Dermis blood vessel endothelial cell (primary cell): ENCODE measurements at regions not wholly inside any gene's neighbourhood (a gene's known extent, or its start where the extent isn't known, plus 50 kb on each side); places are given as distances from the start of the nearest gene placed in this dataset.

Experiments
- DNase-seq: peaks from one replicate; pipeline ENCODE4 v3.0.0; 2010

DNA sequence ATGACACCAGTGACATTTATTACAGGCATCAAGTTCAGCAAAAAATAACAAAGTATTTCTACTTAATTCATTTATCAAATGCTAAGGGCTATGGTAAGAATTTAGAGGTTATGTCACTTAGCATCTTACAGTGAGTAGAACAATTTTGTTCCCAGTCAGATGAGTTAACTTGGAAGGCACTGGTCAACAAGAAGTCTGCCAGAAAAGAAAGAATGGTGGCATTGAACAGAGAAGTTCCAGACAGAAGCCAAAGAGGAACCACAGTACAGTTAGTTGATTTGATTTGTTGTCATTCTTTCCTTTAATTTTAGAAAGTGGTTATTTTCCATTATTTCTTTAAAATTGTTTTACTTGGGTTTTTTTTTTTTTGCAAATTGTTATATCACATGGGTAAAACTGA is 232.2 kb upstream of the PKN2 start:
- DNase-seq: no peak

DNA sequence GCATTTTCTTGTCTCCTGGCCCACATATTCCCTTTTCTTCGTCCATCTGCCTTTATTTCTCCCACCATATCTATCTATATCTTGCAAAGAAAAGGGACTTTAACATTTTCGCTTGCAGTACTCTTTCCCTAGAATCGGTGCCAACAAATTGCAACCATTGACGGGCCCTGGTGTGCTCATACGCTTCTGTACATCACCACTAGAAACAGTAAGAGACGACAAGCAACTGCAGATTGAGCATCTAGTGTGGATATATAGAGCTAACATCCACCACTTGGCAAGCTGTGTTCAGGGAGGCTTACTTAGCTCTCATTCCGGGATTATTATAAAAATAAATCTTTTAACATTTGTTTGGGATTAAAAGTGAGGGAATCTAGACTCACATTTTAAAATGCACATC is 230.8 kb upstream of the PKN2 start:
- DNase-seq: no peak

DNA sequence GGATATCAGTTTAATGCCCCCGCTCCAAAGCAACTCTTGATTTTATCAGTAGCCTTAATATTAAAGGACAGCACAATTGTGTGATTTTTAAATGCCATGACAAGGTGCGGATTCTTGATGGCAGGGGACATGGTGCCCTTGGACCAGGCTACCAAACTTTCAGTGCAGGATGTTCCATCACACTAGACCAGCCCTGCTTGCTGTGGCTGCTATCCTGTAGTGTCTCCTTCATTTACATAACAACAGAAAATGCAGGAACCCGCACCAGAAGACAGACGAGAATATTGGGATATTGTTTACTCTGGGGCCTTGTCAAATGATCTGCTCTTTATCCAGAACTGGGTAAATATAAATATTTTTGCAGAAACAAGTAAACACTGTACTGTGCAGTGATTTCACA is 229.3 kb upstream of the PKN2 start:
- no peak for DNase-seq

- DNase-seq: no peak
Observed at GRCh38 chr1:88455621-88456256, 228.3 kb upstream of the PKN2 start.

DNA sequence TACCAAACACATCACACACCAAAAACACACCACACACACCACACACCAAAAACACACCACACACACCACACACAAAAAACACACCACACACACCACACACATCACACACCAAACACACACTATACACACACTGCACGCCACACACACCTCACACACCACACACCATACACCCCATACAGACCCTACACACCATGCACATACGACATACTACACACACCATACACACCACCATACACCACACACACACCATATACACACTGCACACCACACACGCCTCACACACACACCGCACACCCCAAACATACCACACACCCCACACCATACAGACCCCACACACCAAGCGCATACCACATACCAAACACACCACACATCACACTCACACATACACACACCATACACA is 226.9 kb upstream of the PKN2 start:
- no peak for DNase-seq

DNA sequence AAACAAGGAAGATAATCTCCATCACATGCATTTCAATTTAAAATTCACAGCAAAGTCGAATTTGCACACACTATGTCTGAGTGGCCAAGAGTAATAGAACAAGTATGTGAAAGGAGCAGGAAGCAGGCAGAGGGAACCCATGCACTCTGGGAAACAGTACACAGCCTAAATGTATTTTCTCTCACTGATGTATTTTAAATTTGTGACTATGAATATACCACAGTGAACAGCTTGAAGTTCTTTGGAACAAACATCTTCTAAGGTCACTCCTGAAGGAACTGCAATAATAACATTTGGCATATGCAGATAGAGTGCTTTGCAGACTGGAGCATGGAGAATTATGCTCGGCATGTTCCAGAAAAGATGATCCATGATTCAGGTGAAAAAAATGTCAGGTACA is 223.1 kb upstream of the PKN2 start:
- no peak for DNase-seq

DNA sequence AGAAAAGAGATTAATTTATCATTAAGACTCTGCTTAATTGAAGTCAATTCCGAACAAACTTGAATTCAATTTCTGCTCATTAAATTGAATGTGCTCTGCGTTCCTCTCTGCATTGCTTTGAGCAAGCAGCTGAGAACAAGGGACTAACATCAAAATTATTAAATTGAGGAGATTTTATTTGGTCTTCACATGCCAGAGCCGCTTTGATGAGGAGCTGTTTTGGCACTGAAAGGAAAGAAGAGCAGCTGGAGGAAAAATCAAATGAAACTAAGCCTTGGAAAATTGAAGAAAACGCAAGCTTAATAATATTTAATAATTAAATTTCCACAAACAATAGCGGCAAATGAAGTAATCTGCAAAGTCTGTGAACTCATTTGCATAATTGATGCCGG is 222.0 kb upstream of the PKN2 start:
- no peak for DNase-seq

- DNase-seq: peak; percentile 38
Observed at GRCh38 chr1:88462488-88463261, 221.4 kb upstream of the PKN2 start.

DNA sequence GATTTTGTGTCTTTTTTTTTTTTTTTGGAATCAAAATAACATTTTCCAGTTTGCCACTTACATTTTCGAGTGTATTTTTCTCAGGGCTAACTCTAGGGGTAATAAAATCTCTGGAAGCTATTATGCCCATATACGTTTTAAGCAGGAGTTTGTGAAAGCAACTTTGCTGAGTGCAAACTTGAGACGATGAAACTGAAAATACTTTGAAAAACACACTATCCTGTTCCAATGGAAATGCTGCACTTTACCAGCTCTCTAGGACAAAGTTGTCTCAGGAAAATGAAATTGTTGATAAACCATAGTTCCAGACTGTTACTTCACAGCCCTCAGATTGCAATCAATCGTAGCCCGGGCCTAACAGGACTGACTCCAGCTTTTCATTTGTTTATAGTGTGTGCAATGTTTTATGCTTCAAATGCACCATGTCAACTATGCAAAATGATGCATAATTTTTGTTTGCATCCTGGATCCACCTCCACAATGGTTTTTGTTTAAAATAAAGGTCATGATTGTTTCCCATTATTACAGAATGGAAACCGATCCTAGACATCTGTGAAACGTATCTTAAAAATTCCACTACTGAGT is 220.6 kb upstream of the PKN2 start:
- DNase-seq: no peak

- no peak for DNase-seq
Observed at GRCh38 chr1:88466011-88466410, 218.1 kb upstream of the PKN2 start.

GRCh38 chr1:88466899-88467580 is 217.0 kb upstream of the PKN2 start:
- no peak for DNase-seq

DNA sequence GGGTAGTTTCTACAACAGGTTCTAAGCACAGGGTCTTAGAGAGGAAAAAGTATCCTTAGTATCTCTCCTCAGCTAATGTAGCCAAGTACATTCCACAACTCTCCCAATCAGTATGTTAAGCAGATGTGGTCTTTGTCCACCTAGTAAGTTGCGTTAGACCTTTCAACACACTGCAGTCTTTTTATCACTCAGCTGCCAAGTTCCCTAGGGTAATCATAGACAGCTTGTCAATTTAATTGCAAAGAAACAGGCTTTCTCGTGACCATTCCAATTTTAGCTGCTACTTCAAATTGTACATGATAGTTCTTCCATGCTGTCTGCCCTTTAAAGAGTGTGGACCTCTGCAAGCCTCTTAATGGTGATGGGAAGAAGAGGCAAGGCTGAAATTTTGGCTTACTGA is 211.8 kb upstream of the PKN2 start:
- no peak for DNase-seq

DNA sequence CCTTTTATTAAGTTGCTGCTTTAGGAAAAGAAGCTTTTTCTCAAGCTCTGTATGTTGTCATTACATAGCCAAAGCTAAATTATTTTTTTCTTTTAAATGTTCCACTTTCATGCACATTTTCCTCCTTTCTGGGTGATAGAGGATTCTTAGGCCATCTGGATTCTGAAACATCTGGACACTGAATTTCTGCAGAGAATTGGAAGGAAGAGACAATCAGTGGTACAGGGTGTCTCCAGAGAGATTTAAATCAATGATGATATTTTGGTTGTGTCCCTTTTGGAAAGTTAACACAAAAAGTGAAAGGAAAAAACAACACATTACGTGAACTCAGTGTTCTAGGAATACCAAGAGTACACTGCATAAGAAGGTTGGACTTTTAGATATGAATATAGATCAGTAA is 211.4 kb upstream of the PKN2 start:
- no peak for DNase-seq

DNA sequence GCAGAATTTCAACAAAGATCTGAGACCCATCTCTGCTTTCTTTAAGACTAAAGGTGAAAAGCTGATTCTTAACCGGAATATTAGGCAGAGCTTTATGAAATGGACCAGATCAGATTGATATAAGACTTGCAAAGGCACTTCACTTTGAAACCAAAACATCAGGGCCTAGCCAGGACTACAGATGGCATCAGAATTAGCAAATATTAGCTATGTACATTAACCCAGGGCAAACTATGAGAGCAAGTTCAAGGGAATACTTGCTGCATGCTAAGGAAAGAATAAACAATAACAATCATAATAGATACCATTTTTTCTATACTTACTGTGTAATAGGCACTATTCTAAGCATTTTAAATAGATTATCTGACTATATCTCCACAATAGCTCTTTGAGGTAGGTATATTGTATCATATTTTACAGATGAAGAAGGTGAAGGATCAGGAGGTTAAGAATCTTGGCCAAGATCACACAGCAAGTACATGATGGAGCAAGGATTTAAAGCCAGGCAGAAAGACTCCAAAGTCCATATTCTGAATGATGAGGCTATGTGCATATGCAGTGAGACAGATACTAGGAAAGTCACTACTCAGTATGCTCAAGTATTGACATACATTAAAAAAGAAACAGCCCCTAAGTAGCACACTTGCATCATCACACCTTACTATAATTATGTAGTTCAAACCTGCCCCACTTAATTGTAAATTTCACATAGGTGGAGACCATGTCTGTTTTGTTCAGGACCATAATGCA is 209.3 kb upstream of the PKN2 start:
- DNase-seq: no peak

DNA sequence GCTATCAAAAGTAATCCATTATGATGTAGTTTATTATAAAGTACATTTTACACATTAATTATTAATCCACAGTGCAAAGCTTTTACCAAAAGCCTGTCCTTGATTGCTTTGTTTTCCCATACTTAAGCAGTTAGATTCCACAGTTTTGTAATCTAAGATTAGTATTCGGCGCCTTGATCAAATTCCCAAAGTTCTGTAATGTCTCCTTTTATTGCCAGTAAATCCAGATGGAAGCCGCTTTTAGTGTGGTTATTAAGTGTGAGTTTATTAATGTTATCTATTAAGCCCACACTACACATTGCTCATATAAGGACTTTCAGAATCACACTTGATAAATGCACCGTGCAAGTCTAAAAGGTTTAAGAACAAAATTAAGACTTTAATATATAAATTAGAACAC is 199.2 kb upstream of the PKN2 start:
- no peak for DNase-seq

DNA sequence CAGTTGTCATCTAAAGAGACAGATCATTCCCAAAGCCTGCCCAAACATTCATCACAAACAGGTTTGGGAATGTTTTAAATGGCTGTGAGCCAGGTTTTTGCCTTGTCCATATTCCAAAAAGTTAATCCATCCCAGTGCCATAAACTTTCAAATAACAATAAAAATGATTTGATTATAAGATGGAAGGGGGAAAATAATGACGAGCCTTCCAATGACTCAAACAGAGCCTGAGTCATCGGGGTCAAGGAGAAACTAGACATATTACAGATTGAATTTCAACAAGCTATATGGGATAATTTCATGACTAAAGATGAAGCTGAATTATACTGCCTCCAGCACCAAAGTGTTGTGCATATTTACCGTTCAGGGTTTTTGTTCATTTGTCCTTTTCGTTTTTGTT is 195.8 kb upstream of the PKN2 start:
- DNase-seq: no peak

DNA sequence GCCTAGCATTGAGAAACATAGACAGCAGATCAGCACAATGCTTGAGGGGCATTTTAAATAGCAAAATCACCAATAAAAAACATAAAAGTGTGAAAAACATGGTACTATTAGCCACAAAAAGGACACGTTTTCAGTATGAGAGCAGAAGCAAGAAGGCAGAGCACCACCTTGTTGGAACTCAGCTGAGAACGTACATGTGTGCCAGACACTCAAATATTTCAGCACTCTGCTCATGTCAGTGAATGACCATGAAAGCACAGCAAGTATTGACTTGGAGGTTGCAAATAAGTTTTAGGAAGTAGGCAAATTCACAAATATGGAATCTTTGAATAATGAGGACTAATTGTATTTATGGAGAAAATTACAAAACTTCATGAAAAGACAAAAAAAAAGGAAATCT is 193.4 kb upstream of the PKN2 start:
- DNase-seq: no peak

DNA sequence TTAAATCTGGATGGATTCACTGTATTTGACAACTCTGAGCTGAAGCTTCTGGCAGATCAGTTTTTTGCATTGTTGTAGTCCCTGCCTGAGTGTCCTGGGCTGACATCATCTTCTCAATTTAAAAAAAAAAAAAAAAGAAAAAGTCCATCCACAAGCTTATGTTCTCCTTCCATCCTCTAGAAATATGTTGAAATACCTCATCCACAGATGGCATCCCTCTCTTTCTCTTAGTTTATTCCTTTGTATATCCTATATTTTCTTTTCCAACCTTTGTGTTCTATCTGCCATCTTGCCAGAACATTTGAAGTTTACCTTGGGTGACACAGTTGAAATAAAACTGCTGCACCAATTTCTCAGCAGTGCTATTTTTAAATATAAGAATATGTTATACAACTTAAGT is 184.4 kb upstream of the PKN2 start:
- no peak for DNase-seq

DNA sequence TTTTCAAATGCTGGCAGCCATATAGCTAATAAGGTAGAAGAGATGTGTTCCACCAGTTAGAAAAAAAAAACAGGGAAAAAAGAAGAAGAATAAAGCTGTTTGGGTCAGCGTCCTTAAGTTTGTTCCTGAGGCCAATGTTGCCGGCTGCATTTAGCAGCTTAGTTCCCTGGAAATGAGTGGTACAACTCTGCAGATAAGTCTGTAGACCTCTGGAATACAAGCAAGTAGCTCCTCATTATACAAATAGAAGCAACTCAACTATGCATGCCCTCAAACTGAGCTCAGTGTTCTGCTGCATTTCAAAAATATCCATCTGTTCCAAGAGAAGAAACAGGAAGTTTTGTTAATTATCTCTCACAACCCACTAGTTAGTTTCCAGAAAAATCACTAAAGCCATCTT is 181.2 kb upstream of the PKN2 start:
- DNase-seq: no peak

DNA sequence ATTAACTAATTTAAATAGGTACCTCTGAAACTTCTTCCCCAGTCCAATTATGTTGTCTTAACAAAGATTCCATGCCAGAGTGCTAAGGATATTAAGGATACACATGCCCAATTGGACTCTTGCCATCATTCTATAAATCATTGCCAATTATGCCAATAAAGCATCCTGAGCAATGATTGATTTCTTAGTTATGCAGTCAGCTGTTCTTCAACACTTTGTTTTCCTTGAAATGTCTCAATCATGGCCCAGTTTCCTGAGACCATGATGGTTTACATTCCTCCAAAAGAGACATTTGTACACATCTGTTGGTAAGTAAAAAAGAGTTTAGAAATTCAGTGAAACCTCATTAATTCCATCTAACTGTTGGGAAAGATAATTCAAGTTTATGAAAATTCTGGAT is 180.4 kb upstream of the PKN2 start:
- DNase-seq: no peak

DNA sequence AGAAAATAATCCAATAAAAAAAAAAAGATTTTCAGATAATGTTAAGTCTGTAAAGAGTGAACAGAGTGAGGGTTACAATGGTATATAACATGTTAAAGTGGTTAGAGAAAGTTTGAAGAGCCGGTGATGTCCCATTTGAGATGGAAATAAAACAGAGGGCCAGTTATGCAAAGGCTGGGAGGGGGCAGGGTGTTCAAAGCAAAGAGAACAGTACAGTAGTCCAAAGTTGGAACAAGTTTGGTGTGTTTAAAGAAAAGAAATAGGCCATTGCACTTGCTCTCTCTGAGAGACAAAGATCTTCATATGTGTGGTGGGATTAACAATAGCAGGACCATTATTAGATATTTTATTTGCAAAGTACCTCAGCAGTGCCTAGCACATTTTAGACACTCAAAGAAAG is 179.5 kb upstream of the PKN2 start:
- DNase-seq: no peak

- DNase-seq: no peak
Observed at GRCh38 chr1:88509379-88509778, 174.7 kb upstream of the PKN2 start.

DNA sequence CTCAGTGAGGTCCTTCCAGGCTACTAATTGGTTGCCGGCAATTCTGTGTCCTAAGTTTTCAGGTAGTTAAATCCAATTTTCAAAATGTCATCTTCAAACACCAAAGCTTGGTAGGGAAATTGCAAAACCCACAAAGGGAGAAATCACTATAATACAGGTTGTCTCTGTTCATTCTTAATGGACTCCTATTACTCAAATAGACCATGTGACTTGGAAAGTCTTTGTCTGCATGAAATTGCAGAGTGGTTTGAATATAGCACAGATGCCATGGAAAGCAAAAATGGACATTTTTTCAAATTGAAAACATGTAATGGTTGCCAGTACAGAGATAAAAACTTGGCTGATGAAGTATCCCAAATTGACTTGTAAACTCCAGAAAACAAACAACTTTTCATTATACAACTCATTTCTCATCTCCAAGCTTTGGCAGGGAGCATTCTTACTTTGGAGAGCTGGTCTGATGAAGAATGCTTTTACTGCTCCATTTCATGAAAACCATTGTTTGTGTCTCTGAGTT is 169.5 kb upstream of the PKN2 start:
- DNase-seq: no peak
